ENCODE measurements at regions not wholly inside any gene's neighbourhood (a gene's known extent, or its start where the extent isn't known, plus 50 kb on each side); places are given as distances from the start of the nearest gene placed in this dataset.

DNA sequence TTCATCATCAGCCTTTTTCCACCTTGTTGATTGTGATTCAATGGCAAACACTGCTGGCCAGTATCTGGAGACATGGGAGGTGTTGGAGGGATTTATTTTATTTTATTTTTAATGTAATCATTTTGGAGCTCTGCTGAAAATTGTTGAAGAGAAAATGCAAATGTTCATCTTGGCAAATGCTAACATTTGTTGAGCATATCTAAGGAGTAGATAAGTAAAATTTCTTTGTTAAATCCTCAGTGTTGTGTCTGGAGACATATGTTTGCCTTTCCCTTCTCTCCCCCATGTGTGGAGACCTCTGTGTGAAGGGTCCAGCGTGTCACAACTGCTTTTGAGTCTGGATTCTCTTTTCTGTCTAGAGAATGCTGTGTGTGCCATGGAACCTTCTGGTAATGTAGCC is 300.3 kb downstream of the FZD1 start:
- intact Hi-C loops (cut with micrococcal nuclease): no loop called here
- DNase-seq: no peak
- H4K20me1 ChIP-seq (ENCODE audit: control insufficient read depth, insufficient read depth, low read length, poor library complexity, severe bottlenecking): no peaks in the 10 kb centered on the region
- H3K4me3 Mint-ChIP-seq: no peak overlapping the region
- no peak overlapping the region for H2AFZ ChIP-seq (ENCODE audit: insufficient read depth, low read depth, low read length, poor library complexity, severe bottlenecking)
- H3K36me3 ChIP-seq (replicated peaks in 1 of 2; ENCODE audit: control extremely low read depth in 1 of 2, control insufficient read depth in 1 of 2, extremely low read depth in 1 of 2, insufficient read depth in 2 of 2, low read length in 1 of 2): no peaks in the 10 kb centered on the region
- no peak for ATAC-seq (ENCODE audit: low read depth)
- H3K4me1 ChIP-seq (ENCODE audit: control insufficient read depth in 2 of 2, insufficient read depth in 2 of 2, low read length in 2 of 2): no peaks in the 10 kb centered on the region
- H3K27ac Mint-ChIP-seq: no peak overlapping the region
- H3K9me3 ChIP-seq (ENCODE audit: control extremely low read depth in 1 of 3, control insufficient read depth in 2 of 3, insufficient read depth in 1 of 3, low read length in 2 of 3): no peaks in the 10 kb centered on the region
- no peak for TF ChIP-seq CTCF (IDR thresholded peaks at IDR 0.05)
- TF ChIP-seq EZH2 (IDR thresholded peaks at IDR 0.05; ENCODE audit: borderline replicate concordance, insufficient read depth, low read depth, low read length, poor library complexity, severe bottlenecking): no peak
- ChIA-PET POLR2A (no interaction called here), CTCF (no interaction called here)
- no peaks in the 10 kb centered on the region for H3K4me1 Mint-ChIP-seq
- H3K9ac ChIP-seq (ENCODE audit: low read length): no peak overlapping the region
- H3K79me2 ChIP-seq (ENCODE audit: control insufficient read depth, insufficient read depth, low read length): no peaks in the 10 kb centered on the region
- peaks cover 8% of the 10 kb centered on the region for H3K27me3 Mint-ChIP-seq
- no peak overlapping the region for H3K4me2 ChIP-seq (replicated peaks; ENCODE audit: low read depth, low read length, poor library complexity, severe bottlenecking)
- H3K27me3 ChIP-seq (replicated peaks in 1 of 4; ENCODE audit: control extremely low read depth in 1 of 4, control insufficient read depth in 3 of 4, insufficient read depth in 4 of 4, low read length in 3 of 4): no peaks in the 10 kb centered on the region
- WGBS (ENCODE audit: insufficient coverage): no CpG with 5 or more reads among the region's 1 CpG
- no peak overlapping the region for H3K27ac ChIP-seq (ENCODE audit: low read length in 2 of 2)
- no peaks in the 10 kb centered on the region for H3K9me3 Mint-ChIP-seq (ENCODE audit: insufficient read depth)
- no peak overlapping the region for H3K4me3 ChIP-seq (ENCODE audit: control extremely low read depth in 1 of 5, extremely low read depth in 1 of 5, insufficient read depth in 1 of 5, low read depth in 2 of 5, low read length in 4 of 5)

DNA sequence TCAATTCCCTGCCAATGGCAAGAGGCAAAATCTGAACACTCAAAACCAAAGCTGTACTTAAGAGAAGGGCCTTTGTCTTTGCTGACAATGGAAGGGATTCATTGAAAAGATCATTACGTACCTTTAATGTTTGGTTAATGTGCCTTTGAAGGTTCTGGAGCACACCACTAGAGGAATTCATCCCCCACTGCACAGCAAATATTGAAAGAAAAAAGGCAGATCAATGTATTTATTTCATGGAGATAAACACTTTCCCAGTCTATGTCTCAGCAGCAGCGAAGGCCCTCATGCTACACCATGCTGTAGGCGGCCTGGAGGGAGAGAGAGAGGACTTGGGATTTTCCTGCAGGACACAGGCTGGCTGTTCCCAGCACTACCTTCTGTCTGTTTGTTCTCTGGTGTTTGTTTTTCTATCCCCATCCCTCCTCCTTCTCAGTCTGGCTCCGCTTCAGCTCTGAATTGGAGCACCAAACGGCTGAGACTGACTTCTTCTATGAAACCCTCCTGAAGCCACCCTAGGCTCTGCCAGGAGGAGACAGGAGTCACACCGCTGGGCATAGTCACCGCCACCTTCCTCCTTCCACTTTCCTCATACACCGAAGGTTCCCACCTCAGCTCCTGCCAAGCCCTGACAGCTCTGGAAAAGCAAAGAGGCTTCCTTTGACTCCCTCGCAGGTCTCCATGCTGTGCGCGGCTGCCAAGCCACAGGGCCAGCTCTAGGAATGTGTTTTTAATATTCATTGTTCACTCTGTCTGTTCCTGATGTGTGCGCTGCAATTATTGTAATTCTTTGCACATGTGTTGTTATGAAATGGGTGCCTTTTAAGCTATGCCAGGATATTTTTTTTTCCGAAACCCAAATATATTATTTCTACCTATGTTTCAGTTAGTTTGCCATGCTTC is 301.5 kb downstream of the FZD1 start:
- H3K9me3 Mint-ChIP-seq (ENCODE audit: insufficient read depth): no peaks in the 10 kb centered on the region
- Histone ChIP-seq H3K9me3 (ENCODE audit: control extremely low read depth in 1 of 3, control insufficient read depth in 2 of 3, insufficient read depth in 1 of 3, low read length in 2 of 3) (no peaks in the 10 kb centered on the region), H3K27me3 (replicated peaks in 1 of 4; ENCODE audit: control extremely low read depth in 1 of 4, control insufficient read depth in 3 of 4, insufficient read depth in 4 of 4, low read length in 3 of 4) (no peaks in the 10 kb centered on the region), H2AFZ (ENCODE audit: insufficient read depth, low read depth, low read length, poor library complexity, severe bottlenecking) (no peak overlapping the region), H3K27ac (ENCODE audit: low read length in 2 of 2) (no peak overlapping the region), H3K79me2 (ENCODE audit: control insufficient read depth, insufficient read depth, low read length) (no peaks in the 10 kb centered on the region), H3K36me3 (replicated peaks in 1 of 2; ENCODE audit: control extremely low read depth in 1 of 2, control insufficient read depth in 1 of 2, extremely low read depth in 1 of 2, insufficient read depth in 2 of 2, low read length in 1 of 2) (no peaks in the 10 kb centered on the region), H3K9ac (ENCODE audit: low read length) (no peak overlapping the region), H3K4me1 (ENCODE audit: control insufficient read depth in 2 of 2, insufficient read depth in 2 of 2, low read length in 2 of 2) (no peaks in the 10 kb centered on the region), H3K4me2 (replicated peaks; ENCODE audit: low read depth, low read length, poor library complexity, severe bottlenecking) (no peak overlapping the region), H4K20me1 (ENCODE audit: control insufficient read depth, insufficient read depth, low read length, poor library complexity, severe bottlenecking) (no peaks in the 10 kb centered on the region), H3K4me3 (ENCODE audit: control extremely low read depth in 1 of 5, extremely low read depth in 1 of 5, insufficient read depth in 1 of 5, low read depth in 2 of 5, low read length in 4 of 5) (no peak overlapping the region)
- no peak for ATAC-seq (ENCODE audit: low read depth)
- no peak for TF ChIP-seq EZH2 (IDR thresholded peaks at IDR 0.05; ENCODE audit: borderline replicate concordance, insufficient read depth, low read depth, low read length, poor library complexity, severe bottlenecking)
- TF ChIP-seq CTCF (IDR thresholded peaks at IDR 0.05): no peak
- ChIA-PET POLR2A (no interaction called here), CTCF (no interaction called here)
- H3K27me3 Mint-ChIP-seq: peaks cover 4% of the 10 kb centered on the region
- H3K4me3 Mint-ChIP-seq: no peak overlapping the region
- DNase-seq: no peak
- intact Hi-C loops (cut with micrococcal nuclease): no loop called here
- WGBS (ENCODE audit: insufficient coverage): 88% methylated on average over 7 of the region's 13 CpGs
- H3K4me1 Mint-ChIP-seq: no peaks in the 10 kb centered on the region
- no peak overlapping the region for H3K27ac Mint-ChIP-seq
